GM18861 (cell line): ENCODE measurements at regions not wholly inside any gene's neighbourhood (a gene's known extent, or its start where the extent isn't known, plus 50 kb on each side); places are given as distances from the start of the nearest gene placed in this dataset.
"Not testable (repeated sequence)": the region's sequence is repeated elsewhere in the genome, so short reads cannot be mapped to it uniquely, and the experiment has no call there.

Experiments used
- ATAC-seq: cut with Tn5 transposase; IDR thresholded peaks from one replicate; pipeline ENCODE4 v1.9.1; 2021; ENCODE audit not compliant: unreplicated experiment

GRCh38 chr3:5731100-5731499, 543.6 kb downstream of the EDEM1 start:
- no peak for ATAC-seq

GRCh38 chr3:5732081-5732480, 544.6 kb downstream of the EDEM1 start:
- ATAC-seq, result no peak

- ATAC-seq, result no peak
These were observed 546.5 kb downstream of the EDEM1 start for GRCh38 chr3:5733995-5734394.

DNA sequence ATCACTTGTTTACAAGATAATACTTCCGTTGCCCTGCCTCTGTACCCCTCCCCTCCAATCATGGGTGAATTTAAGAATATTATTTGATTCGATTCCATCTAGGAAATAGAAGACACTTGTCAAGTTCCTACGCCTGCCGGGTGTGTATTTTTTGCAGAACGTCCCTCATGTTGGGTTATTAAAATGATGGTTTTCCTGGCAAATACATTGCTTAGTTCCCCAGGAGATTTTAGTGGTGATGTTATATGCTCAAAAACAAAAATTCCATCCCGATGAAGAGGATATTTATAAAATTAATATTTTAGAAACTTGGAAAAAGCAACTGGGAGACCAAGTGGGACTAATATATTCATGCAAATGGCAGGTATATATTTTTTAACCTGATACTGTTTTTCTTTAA, 548.4 kb downstream of the EDEM1 start:
- ATAC-seq, result no peak

DNA sequence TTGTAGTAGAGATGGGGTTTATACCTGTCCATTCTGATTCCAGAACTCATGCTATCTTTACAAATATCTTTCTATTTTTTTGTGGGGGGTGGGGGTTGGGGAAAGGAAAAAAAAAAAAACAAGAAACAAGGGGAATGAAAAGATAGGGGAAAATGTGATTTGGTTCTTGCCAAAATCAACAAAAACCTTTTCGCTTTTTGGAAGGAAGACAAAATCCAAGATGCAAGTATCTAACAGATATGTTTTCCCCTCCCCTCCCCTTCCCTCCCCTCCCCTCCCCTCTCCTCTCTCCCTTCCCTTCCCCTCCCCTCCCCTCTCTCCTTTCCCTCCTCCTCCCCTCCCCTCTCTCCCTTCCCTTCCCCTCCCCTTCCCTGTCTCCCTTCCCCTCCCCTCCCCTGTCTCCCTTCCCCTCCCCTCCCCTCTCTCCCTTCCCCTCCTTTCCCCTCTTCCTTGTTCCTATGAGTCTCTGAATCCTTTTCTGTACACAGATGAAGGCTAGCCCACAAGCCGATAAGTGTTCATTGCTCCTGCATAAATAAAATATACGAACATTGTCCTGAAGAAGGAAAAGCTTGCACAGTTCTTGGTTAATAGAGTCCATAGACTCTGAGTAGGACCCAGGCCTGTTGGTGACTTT, 551.9 kb downstream of the EDEM1 start:
- ATAC-seq, result no peak

DNA sequence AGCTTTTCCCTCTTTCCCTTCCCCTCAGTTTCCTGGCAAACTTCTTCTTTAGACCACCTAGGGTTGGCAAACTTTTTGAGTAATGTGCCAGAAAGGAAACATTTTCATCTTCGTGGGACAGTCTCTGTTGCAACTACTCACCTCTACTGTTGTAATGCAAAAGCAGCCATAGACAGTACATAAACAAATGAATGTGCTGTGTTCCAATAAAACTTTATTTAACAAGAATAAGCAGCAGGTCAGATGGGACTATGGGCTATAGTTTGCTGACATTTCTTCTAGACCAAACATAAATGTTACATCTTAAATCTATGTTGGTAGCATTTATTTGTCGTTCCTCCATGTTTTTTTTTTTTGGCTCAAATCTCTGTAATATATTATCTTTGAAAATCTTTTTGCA, 552.4 kb downstream of the EDEM1 start:
- no peak for ATAC-seq

- no peak for ATAC-seq
These were observed 553.5 kb downstream of the EDEM1 start for GRCh38 chr3:5741017-5741416.

DNA sequence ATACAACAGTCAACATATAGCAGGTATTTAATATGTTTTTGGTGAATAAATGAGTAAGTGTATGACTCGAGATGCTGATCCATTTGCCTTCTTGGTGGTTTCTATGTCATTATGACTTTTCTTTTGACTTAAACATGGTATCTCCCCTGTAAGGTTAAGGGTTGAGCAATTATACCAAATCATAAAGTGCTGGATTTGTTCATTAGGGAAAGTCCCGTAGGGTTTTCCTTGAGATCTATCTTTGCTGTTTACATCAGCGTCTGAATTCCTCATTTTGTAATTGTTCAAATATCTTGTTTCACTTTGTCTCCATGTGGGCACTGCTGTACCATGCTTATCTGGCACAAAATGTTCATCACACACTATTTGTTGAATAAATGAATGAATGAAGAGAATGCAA, 562.6 kb downstream of the EDEM1 start:
- ATAC-seq, result no peak

- ATAC-seq, result no peak
These were observed 563.5 kb downstream of the EDEM1 start for GRCh38 chr3:5750874-5751640.

- ATAC-seq, result peak; percentile 73
These were observed 567.1 kb downstream of the EDEM1 start for GRCh38 chr3:5754602-5755001.

DNA sequence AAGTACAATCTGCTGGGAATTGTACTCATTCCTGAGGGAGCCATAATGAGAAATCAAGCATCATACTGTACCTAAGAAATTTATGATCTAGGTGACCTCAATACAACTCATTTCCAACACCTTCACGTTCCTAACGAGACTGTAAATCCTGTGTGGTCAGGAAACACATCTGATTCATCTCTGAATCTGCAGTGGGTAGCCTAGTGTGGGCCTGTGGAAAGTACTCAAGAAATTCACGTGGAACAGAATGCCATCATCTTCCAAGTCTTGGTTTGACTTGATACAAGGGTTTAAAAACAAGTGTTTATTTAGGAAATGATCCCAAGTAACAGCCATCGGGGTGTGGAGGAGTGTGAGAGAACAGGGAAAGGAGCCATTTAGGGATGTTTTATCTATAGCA, 568.9 kb downstream of the EDEM1 start:
- no peak for ATAC-seq

DNA sequence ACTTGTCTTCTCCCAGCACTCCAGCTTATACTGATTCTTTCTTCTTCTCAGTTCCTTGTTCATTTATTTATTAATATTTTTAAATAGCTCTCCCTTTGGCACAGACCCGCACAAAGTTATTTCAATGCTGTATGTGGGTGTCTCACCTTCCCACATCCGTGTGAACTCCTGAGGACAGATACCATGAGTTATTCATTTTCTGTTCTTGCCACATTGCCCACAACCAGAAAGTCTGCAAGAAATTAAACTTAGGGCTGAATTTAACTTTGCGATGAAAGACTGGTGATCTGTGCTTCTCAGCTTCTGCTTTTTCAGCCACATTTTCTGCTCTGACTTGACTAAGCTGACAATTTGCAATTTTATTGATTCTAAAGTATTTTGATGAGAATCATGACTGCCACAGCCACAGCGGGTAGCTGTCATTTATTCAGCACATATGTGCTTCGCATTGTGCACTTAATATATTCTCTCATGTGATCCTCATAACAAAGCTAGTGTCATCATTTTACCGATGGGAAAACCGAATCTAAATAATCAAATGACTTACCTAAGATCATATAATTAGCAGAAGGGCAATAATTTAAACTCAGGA, 569.8 kb downstream of the EDEM1 start:
- ATAC-seq, result no peak

- ATAC-seq, result no peak
These were observed 571.2 kb downstream of the EDEM1 start for GRCh38 chr3:5758699-5759098.

DNA sequence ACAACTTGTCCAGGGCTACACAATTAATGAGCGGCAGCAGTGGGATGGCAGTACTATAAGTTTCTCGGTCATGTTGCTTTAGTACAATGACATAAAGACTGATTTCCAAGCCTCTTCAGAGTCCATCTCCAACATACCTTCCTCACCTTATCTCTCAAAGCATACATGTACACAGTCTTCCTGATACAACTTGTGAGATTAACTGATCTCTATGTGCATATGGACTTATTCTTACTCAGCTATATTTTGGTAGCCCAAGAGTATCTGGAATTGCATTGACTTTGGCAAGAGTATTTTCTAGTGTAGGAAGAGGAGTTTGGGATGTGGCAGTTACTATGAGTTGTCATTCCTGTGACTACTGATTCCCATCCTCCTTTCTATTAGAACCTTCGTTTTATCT, 575.0 kb downstream of the EDEM1 start:
- ATAC-seq, result no peak

DNA sequence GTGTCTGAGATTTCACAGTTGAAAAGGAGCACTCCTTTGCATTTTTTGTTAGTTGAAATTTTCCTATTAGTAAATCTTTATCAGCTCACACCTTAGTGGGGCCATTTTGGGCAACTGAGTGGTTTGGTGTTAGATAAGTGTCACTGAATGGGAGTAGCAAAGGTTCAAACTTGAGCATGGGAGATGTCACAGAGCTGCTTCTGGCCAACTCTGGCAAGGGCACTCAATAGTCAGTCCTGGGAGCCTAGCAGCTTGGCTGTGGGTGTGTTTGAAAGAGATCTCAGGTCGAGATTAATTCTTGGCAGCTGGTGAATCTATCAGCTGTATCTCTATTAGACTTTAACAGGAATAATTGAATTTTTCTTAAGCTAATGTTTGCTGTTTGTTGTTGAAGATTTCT, 579.3 kb downstream of the EDEM1 start:
- no peak for ATAC-seq

GRCh38 chr3:5767304-5767703, 579.8 kb downstream of the EDEM1 start:
- no peak for ATAC-seq

- no peak for ATAC-seq
These were observed 580.9 kb downstream of the EDEM1 start for GRCh38 chr3:5768281-5768945.

DNA sequence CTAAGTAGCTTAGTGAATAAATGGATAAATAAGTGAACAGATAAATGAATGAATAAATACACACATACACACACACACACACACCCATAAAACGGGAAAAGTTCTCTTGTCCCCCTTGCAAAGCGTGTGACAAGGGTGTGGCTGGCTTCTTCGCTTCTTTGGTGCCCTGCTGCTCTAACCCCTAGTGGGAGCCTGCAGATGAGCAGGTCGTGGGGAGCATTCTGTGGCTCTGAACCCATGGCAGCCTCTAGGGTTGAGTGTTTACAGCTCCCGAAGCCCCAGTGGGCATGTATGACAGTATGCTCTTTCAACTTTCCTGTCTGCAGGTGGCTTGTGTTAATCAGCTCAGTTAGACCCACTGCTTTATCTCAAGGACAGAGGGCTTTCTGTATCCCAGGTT, 582.3 kb downstream of the EDEM1 start:
- ATAC-seq, result no peak

GRCh38 chr3:5774337-5774736, 586.8 kb downstream of the EDEM1 start:
- ATAC-seq, result no peak

GRCh38 chr3:5775100-5775499, 587.6 kb downstream of the EDEM1 start:
- not testable (repeated sequence) for ATAC-seq

- no peak for ATAC-seq
These were observed 597.2 kb downstream of the EDEM1 start for GRCh38 chr3:5784690-5785089.
